Colonic mucosa (tissue), 4 donors: ENCODE measurements at regions not wholly inside any gene's neighbourhood (a gene's known extent, or its start where the extent isn't known, plus 50 kb on each side); places are given as distances from the start of the nearest gene placed in this dataset.

Experiments
- DNase-seq: peaks from one replicate; pipeline ENCODE4 v3.0.0-alpha.2; 2020
- H3K27ac ChIP-seq: fragments of 200-600 bp; one replicate; pipeline ENCODE4 v1.8.0; 2021
- H3K27me3 ChIP-seq: fragments of 200-600 bp; one replicate; pipeline ENCODE4 v1.8.0; 2021
- H3K36me3 ChIP-seq: fragments of 200-600 bp; one replicate; pipeline ENCODE4 v1.8.0; 2021
- H3K4me1 ChIP-seq: fragments of 200-600 bp; one replicate; pipeline ENCODE4 v1.8.0; 2021; ENCODE audit warnings: mild to moderate bottlenecking
- H3K4me3 ChIP-seq: fragments of 200-600 bp; one replicate; pipeline ENCODE4 v1.8.0; 2021
- H3K9ac ChIP-seq, 2 donors: one replicate each; pipeline ENCODE4 v1.7.0; 2013; ENCODE audit warnings: control low read depth in 2 of 2, low read depth in 2 of 2, low read length in 2 of 2
- H3K9me3 ChIP-seq: fragments of 200-600 bp; one replicate; pipeline ENCODE4 v1.8.0; 2021
- intact Hi-C: fragments of 100-400 bp; cut with DNase I; formaldehyde crosslinking; loops from one replicate; pipeline ENCODE4 v1.14.1; 2022
- TF ChIP-seq, protein P1 (sequence below): fragments of 200-600 bp; IDR thresholded peaks from one replicate; pipeline ENCODE4 v1.8.0; 2022; ENCODE audit warnings: antibody characterized with exemption, mild to moderate bottlenecking
- donor health status: healthy.
- donor health status: DM: no; HTN: no; CAD: no.
- donor health status: DM: no; HTN: no; CAD: no.

DNA sequence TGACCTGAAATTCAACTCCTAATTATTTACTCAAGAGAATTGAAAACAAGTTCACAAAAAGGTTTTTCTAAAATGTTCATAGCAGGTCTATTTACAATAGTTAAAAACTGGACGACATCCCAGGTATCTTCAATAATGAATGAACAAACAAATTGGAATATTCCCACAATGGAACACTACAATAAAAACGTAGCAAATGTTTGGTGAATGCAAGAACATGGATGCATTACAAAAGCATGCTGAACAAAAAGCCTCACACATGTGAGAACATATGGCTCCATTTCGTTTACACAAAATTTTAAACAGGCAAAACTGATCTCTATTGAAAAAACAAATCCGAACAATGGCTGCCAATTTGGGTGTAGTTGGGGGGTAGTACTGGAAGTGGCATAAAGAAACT is 669.9 kb downstream of the MTRR start:
- intact Hi-C loops, result no loop called here
- Histone ChIP-seq H3K27me3 (no peaks in the 10 kb centered on the region), H3K9ac (no peak overlapping the region), H3K27ac (no peak overlapping the region), H3K4me1 (no peaks in the 10 kb centered on the region), H3K36me3 (no peaks in the 10 kb centered on the region), H3K4me3 (no peak overlapping the region), H3K9me3 (no peaks in the 10 kb centered on the region)
- TF ChIP-seq, protein P1, sequence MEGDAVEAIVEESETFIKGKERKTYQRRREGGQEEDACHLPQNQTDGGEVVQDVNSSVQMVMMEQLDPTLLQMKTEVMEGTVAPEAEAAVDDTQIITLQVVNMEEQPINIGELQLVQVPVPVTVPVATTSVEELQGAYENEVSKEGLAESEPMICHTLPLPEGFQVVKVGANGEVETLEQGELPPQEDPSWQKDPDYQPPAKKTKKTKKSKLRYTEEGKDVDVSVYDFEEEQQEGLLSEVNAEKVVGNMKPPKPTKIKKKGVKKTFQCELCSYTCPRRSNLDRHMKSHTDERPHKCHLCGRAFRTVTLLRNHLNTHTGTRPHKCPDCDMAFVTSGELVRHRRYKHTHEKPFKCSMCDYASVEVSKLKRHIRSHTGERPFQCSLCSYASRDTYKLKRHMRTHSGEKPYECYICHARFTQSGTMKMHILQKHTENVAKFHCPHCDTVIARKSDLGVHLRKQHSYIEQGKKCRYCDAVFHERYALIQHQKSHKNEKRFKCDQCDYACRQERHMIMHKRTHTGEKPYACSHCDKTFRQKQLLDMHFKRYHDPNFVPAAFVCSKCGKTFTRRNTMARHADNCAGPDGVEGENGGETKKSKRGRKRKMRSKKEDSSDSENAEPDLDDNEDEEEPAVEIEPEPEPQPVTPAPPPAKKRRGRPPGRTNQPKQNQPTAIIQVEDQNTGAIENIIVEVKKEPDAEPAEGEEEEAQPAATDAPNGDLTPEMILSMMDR, result no peak
- DNase-seq, result no peak

GRCh38 chr5:8540317-8540716 is 671.4 kb downstream of the MTRR start:
- intact Hi-C loops, result no loop called here
- H3K27ac ChIP-seq, result no peak overlapping the region
- no peaks in the 10 kb centered on the region for H3K36me3 ChIP-seq
- H3K4me3 ChIP-seq, result no peak overlapping the region
- TF ChIP-seq, protein P1, result no peak
- DNase-seq, result no peak
- H3K9ac ChIP-seq, result no peak overlapping the region
- H3K27me3 ChIP-seq, result no peaks in the 10 kb centered on the region
- no peaks in the 10 kb centered on the region for H3K9me3 ChIP-seq
- no peaks in the 10 kb centered on the region for H3K4me1 ChIP-seq

GRCh38 chr5:8550921-8551320 is 682.0 kb downstream of the MTRR start:
- no peak overlapping the region for H3K9ac ChIP-seq
- no peak overlapping the region for H3K27ac ChIP-seq
- H3K4me1 ChIP-seq, result no peaks in the 10 kb centered on the region
- H3K9me3 ChIP-seq, result no peaks in the 10 kb centered on the region
- no peaks in the 10 kb centered on the region for H3K27me3 ChIP-seq
- intact Hi-C loops, result no loop called here
- no peak overlapping the region for H3K4me3 ChIP-seq
- no peaks in the 10 kb centered on the region for H3K36me3 ChIP-seq
- TF ChIP-seq, protein P1, result no peak
- DNase-seq, result no peak

DNA sequence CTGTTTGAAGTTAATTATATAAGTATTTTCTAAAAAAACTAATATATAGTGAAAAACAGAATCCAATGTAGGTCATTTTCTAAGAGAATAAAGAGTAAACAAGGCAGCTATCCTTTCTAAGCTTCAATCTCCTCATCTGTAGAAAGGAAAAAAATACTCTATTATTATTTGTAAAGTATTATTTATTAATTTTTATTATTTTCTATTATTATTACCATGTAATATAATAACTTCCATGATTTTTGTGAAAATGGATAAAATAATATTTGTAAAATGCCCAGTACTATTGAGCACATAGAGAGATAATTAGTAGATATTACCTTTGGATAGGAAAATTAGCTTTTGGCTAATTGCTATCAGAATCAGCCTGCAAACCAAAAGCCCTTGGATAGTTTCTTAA is 684.4 kb downstream of the MTRR start:
- intact Hi-C loops, result no loop called here
- no peaks in the 10 kb centered on the region for H3K27me3 ChIP-seq

GRCh38 chr5:8557728-8558127 is 688.8 kb downstream of the MTRR start:
- intact Hi-C loops, result no loop called here
- no peaks in the 10 kb centered on the region for H3K9me3 ChIP-seq
- H3K36me3 ChIP-seq, result no peaks in the 10 kb centered on the region
- H3K27ac ChIP-seq, result no peak overlapping the region
- no peaks in the 10 kb centered on the region for H3K27me3 ChIP-seq
- H3K4me3 ChIP-seq, result no peak overlapping the region
- TF ChIP-seq, protein P1, result no peak
- no peak for DNase-seq
- no peaks in the 10 kb centered on the region for H3K4me1 ChIP-seq
- H3K9ac ChIP-seq, result no peak overlapping the region

More for the DNA sequence above, 684.4 kb downstream of the MTRR start:
- no peak overlapping the region for H3K27ac ChIP-seq
- H3K4me3 ChIP-seq, result no peak overlapping the region
- H3K9ac ChIP-seq, result no peak overlapping the region
- no peaks in the 10 kb centered on the region for H3K36me3 ChIP-seq
- no peaks in the 10 kb centered on the region for H3K4me1 ChIP-seq
- no peak for DNase-seq
- TF ChIP-seq, protein P1, result no peak
- no peaks in the 10 kb centered on the region for H3K9me3 ChIP-seq

DNA sequence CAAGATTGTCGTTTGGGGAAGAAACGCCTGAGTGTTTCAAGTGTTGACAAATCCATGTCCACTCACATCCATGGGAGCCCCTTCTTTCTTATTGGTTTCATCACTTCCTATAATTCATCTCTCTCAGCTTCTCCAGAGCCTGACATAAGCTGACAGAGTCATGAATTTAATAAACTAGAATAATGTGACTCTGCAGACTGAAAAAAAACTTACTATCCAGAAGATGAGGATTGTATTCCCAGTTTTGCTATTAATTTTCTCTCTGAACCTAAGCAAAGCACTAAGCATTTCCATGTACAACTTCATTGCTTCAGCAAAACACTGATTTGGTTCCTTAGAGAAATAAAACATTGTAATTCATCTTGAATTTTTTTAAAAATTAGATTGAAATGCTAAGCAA is 691.8 kb downstream of the MTRR start:
- TF ChIP-seq, protein P1, result no peak
- Histone ChIP-seq H3K4me3 (no peak overlapping the region), H3K27me3 (no peaks in the 10 kb centered on the region), H3K27ac (no peak overlapping the region), H3K9me3 (no peaks in the 10 kb centered on the region), H3K4me1 (no peaks in the 10 kb centered on the region), H3K9ac (no peak overlapping the region), H3K36me3 (no peaks in the 10 kb centered on the region)
- intact Hi-C loops, result no loop called here
- DNase-seq, result no peak
